Kidney epithelial cell (primary cell): ENCODE measurements at regions not wholly inside any gene's neighbourhood (a gene's known extent, or its start where the extent isn't known, plus 50 kb on each side); places are given as distances from the start of the nearest gene placed in this dataset.
"Not testable (repeated sequence)": the region's sequence is repeated elsewhere in the genome, so short reads cannot be mapped to it uniquely, and the experiment has no call there.

Experiments used
- DNase-seq: peaks from one replicate; pipeline ENCODE4 v3.0.0-alpha.2; 2010; ENCODE audit warnings: low read depth
- H3K27me3 ChIP-seq: 2 replicates; pipeline ENCODE4 v1.6.0; 2011; ENCODE audit warnings: low read length; ENCODE audit not compliant: control insufficient read depth, insufficient read depth
- H3K36me3 ChIP-seq: 2 replicates; pipeline ENCODE4 v1.5.1; 2011; ENCODE audit warnings: low read length; ENCODE audit not compliant: control insufficient read depth, insufficient read depth
- H3K4me3 ChIP-seq: 2 replicates; pipeline ENCODE4 v1.5.1; 2011; ENCODE audit warnings: low read depth, mild to moderate bottlenecking, control low read depth, low read length
- TF ChIP-seq, protein P1 (sequence below): IDR thresholded peaks from 2 replicates; pipeline ENCODE4 v1.5.1; 2011; ENCODE audit warnings: mild to moderate bottlenecking, moderate library complexity, low read length, control low read depth, inconsistent platforms; ENCODE audit not compliant: insufficient read depth, poor library complexity, severe bottlenecking

DNA sequence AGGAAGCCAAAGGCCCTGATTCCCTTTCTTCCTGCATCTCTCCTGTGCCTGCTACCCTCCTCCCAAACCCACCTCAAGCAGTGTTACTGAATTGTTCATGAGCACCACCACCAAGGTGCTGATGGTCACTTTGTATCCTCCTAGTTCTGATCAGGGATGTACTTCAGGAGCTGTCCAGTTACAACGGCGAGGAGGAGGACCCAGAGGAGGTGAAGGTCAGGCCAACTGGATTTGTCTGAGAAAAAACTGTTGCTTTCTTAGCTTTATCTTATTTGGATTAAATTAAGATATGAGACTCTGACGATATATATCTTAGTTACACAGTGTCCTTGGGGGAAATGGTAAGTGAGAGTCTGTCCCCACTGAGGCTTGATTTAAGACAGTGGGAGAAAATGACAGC lies 135.0 kb upstream of the THOC3 start:
- not testable (repeated sequence) for H3K36me3 ChIP-seq, H3K4me3 ChIP-seq, H3K27me3 ChIP-seq, DNase-seq

DNA sequence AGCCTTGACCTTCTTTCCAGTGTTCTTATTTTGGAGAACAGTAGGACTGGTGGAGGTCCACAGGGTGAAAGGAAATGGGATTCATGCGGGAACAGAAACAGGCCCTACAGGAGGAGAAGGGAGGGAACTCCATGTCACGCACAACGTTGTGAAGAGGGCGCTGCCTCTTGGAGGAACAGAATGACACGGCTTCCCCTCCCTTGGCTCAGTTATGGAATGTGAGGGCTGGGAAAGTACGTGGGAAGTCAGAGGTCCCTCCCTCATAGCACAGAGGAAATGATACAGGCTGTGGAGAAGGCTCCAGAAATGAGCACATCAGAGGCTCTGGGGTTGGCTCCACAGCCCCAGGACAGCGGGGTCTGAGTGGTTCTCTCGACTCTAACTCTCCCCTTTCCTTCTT lies 125.3 kb upstream of the SIMC1 start:
- H3K36me3 ChIP-seq, DNase-seq, H3K4me3 ChIP-seq, H3K27me3 ChIP-seq: not testable (repeated sequence)

DNA sequence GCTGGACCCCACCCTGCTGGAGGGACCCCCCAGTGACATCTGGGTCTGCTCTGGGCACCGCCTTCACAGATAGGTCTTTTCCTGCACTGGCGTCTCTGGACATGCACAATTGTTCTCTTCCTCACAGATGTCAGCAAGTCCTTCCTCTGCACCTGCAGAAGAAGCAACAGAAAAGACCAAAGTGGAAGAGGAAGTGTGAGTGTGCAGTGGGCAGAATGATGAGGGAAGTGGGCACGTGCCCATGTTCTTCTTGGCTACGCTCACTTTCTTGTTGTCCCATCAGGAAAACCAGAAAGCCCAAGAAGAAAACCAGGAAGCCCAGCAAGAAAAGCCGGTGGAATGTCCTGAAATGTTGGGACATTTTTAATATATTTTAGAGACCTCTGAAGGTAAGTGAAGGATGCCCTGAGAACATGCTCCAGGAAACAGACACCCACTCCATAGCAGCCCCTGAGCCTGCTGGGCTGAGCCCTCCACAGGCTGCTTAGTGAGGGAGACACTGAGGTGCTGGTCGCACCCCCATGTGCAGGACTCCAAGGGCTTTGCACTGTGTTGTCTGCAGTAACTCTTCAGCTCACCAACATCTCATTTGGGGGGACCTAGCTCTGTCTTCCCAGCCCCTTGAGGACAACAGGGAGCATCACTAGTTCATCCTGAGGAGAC lies 124.4 kb upstream of the SIMC1 start:
- not testable (repeated sequence) for H3K36me3 ChIP-seq, H3K4me3 ChIP-seq, H3K27me3 ChIP-seq, DNase-seq

- H3K27me3 ChIP-seq, H3K4me3 ChIP-seq, DNase-seq, H3K36me3 ChIP-seq: not testable (repeated sequence)
These were observed 123.4 kb upstream of the SIMC1 start for GRCh38 chr5:176114825-176115224.

- not testable (repeated sequence) for H3K36me3 ChIP-seq, H3K4me3 ChIP-seq, H3K27me3 ChIP-seq, DNase-seq
These were observed 120.5 kb upstream of the SIMC1 start for GRCh38 chr5:176117699-176118238.

DNA sequence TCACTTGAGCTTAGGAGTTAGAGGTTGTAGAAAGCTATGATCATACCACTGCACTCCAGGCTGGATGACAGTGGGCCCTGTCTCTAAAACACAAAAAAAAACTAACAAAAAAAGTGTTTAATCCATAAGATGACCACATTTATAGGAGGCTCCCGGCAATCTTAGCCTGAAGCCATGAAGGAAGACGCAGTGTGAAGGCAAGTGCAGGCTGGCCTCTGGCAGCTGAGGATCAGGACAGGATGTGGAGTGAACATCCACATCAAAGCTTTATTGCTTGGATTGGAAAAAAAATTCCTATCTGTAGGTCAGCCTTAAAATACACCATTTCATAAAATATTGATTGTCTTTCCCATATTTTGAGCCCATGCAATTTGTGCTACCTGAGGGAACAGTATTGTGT lies 115.9 kb upstream of the SIMC1 start:
- H3K27me3 ChIP-seq, H3K36me3 ChIP-seq, DNase-seq, H3K4me3 ChIP-seq: not testable (repeated sequence)

DNA sequence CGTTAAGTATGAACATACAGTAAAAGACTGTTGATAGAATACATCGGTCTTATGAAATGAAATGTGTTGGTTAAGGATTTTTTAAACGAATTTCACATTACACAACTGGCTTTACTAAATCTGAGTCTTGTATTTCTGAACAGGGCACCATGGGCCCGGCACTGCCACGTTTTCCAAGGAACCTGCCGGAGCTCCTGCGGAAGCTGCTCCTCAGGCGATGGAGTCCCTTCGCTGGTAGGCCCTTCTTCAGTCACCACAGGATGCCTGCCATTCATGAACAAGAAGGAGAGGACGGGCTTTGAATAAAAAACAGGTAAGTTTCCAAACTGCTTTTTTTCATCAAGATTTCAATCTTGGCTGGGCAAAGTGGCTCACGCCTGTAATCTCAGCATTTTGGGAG lies 114.1 kb upstream of the SIMC1 start:
- not testable (repeated sequence) for H3K27me3 ChIP-seq, H3K4me3 ChIP-seq, DNase-seq, H3K36me3 ChIP-seq

- Histone ChIP-seq H3K27me3 (peaks cover 26% of the 10 kb centered on the region), H3K36me3 (no peaks in the 10 kb centered on the region), H3K4me3 (no peak overlapping the region)
- TF ChIP-seq, protein P1, sequence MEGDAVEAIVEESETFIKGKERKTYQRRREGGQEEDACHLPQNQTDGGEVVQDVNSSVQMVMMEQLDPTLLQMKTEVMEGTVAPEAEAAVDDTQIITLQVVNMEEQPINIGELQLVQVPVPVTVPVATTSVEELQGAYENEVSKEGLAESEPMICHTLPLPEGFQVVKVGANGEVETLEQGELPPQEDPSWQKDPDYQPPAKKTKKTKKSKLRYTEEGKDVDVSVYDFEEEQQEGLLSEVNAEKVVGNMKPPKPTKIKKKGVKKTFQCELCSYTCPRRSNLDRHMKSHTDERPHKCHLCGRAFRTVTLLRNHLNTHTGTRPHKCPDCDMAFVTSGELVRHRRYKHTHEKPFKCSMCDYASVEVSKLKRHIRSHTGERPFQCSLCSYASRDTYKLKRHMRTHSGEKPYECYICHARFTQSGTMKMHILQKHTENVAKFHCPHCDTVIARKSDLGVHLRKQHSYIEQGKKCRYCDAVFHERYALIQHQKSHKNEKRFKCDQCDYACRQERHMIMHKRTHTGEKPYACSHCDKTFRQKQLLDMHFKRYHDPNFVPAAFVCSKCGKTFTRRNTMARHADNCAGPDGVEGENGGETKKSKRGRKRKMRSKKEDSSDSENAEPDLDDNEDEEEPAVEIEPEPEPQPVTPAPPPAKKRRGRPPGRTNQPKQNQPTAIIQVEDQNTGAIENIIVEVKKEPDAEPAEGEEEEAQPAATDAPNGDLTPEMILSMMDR: no peak
- no peak for DNase-seq
These were observed 106.5 kb upstream of the SIMC1 start for GRCh38 chr5:176131771-176132170.

DNA sequence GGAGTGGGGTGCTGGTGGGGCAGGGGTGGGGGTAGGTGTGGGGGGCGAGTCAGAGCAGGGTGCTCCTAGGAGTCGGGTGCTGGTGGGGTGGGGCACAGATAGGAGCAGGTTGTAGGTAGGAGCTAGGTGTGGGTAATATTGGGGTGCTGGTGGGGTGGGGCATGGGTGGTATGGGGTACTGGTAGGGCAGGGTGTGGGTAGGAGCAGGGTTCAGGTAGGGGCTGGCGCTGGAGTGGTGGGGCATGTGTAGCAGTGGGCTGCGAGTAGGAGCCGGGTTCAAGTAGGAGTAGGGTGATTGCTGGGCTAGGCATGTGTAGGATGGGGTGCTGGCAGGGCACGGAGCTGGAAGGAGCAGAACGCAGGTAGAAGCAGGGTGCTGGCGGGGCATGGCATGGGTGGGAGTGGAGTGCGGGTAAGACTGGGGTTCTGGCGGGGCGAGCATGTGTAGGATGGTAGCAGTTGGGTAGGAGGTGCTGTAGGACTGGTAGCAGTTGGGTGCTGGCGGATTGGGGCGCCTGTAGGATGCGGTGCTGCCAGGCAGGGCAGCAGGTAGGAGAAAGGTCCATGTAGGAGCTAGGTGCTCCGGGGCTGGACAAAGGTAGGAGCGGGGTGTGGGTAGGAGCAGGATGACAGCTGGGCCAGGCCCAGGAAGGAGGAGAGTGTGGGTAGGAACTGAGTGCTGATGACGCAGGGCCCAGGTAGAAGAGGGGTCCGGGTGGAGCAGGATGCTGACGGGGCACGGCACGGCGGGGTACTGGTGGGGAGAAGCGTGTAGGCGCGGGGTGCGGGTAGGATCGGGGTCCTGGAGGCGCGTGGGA lies 105.5 kb upstream of the SIMC1 start:
- peaks cover 26% of the 10 kb centered on the region for H3K27me3 ChIP-seq
- no peak overlapping the region for H3K4me3 ChIP-seq
- no peak for DNase-seq
- H3K36me3 ChIP-seq: no peaks in the 10 kb centered on the region
- TF ChIP-seq, protein P1: no peak
